ENCODE measurements at regions not wholly inside any gene's neighbourhood (a gene's known extent, or its start where the extent isn't known, plus 50 kb on each side); places are given as distances from the start of the nearest gene placed in this dataset.
"Not testable (repeated sequence)": the region's sequence is repeated elsewhere in the genome, so short reads cannot be mapped to it uniquely, and the experiment has no call there.

DNA sequence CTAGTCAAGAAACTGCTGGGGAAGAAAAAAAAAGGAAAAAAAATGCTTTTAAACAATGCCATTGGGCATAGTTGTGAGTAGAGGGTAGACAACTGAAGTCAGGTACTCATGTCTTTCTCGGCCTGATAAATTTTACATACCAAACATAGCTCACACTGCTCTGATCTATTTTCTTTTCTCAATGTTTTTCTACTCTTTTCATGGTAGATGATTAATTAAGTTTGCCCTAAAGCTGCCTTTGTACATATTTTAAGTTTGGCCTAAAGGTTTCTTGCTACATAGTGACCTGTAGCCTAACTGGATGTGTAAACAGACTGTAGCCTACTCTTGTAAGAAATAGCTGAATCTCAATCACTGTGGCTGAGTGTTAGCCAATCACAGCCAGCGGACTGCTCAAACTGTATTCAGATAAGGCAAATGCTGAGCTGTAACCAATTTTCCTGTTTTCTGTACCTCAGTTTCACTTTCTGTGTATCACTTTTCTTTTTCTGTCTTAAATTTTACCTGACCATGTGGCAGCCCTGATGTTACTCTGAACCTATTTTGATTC is 121.0 kb downstream of the PCDH10 start:
- H3K4me3 ChIP-seq (ENCODE audit: low read depth, low read length), result no peak overlapping the region
- H3K36me3 ChIP-seq (ENCODE audit: control insufficient read depth, insufficient read depth, low read length), result no peaks in the 10 kb centered on the region
- TF ChIP-seq, protein P1, sequence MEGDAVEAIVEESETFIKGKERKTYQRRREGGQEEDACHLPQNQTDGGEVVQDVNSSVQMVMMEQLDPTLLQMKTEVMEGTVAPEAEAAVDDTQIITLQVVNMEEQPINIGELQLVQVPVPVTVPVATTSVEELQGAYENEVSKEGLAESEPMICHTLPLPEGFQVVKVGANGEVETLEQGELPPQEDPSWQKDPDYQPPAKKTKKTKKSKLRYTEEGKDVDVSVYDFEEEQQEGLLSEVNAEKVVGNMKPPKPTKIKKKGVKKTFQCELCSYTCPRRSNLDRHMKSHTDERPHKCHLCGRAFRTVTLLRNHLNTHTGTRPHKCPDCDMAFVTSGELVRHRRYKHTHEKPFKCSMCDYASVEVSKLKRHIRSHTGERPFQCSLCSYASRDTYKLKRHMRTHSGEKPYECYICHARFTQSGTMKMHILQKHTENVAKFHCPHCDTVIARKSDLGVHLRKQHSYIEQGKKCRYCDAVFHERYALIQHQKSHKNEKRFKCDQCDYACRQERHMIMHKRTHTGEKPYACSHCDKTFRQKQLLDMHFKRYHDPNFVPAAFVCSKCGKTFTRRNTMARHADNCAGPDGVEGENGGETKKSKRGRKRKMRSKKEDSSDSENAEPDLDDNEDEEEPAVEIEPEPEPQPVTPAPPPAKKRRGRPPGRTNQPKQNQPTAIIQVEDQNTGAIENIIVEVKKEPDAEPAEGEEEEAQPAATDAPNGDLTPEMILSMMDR (IDR thresholded peaks at IDR 0.05; ENCODE audit: insufficient read depth, low read depth, low read length), result no peak
- ChIA-PET CTCF (no interaction called here), POLR2A (no interaction called here)
- no peaks in the 10 kb centered on the region for H3K27me3 ChIP-seq (ENCODE audit: control insufficient read depth, insufficient read depth, low read length)
- DNase-seq (ENCODE audit: low read depth), result no peak

DNA sequence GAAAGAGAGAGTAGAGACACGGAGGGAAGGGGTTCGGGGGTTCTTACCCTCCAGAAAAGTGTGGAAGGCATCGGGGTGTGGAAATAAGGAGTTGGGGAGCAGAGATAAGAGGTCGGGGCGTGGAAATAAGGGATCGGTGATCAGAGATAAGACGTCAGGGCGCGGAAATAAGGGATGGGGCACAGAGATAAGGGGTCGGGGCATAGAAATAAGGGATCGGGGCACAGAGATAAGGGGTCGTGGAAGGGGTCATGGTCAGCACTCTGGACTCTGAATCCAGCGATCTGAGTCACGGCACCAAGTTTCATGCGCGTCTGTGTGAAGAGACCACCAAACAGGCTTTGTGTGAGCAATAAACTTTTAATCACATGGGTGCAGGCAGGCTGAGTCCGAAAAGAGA is 119.1 kb downstream of the PCDH10 start:
- Histone ChIP-seq H3K4me3 (ENCODE audit: low read depth, low read length) (no peak overlapping the region), H3K27me3 (ENCODE audit: control insufficient read depth, insufficient read depth, low read length) (no peaks in the 10 kb centered on the region), H3K36me3 (ENCODE audit: control insufficient read depth, insufficient read depth, low read length) (no peaks in the 10 kb centered on the region)
- CTCF ChIA-PET, result no interaction called here
- TF ChIP-seq, protein P1 (IDR thresholded peaks at IDR 0.05; ENCODE audit: insufficient read depth, low read depth, low read length), result no peak
- POLR2A ChIA-PET, result no interaction called here
- DNase-seq (ENCODE audit: low read depth), result no peak

DNA sequence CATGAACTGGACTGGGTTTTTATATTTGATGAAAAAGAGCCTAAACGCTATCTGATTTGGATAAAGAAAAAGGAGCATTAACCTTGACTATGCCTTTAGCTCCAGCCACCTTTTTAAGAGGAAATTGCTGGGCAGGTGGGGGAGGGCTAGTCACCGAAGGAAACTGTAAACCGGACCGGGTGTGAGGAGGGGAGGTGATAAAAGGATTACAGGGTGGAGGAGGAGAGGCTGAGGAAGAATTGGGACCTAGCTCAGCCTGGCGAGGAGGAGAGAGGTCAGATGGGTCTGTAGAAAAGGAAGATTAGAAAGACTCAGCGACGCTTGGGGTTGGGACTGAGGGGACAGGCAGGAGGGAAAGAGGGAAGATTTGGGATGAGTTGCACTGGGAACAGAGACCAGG is 118.4 kb downstream of the PCDH10 start:
- H3K27me3 ChIP-seq (ENCODE audit: control insufficient read depth, insufficient read depth, low read length); POLR2A ChIA-PET; H3K36me3 ChIP-seq (ENCODE audit: control insufficient read depth, insufficient read depth, low read length); DNase-seq (ENCODE audit: low read depth); H3K4me3 ChIP-seq (ENCODE audit: low read depth, low read length); CTCF ChIA-PET: not testable (repeated sequence)

DNA sequence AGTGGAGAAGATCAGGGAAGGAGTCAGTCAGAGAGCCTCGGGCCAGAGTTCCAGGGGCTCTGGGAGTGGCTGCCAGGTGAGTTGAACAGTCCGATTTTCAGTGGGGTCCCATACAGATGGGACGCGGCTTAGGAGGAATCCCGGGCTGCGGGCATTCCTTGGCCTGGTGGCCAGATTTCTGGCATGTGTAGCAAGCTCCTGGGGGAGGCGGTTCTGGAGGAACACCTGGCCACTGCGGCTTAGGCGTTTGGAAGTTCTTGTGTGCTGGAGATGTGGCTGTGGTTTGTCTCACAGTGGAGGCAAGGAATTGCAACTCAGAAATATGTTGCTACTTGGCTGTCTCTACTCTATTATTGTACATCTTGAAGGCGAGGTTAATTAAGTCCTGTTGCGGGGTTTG is 117.9 kb downstream of the PCDH10 start:
- POLR2A ChIA-PET, result not testable (repeated sequence)

DNA sequence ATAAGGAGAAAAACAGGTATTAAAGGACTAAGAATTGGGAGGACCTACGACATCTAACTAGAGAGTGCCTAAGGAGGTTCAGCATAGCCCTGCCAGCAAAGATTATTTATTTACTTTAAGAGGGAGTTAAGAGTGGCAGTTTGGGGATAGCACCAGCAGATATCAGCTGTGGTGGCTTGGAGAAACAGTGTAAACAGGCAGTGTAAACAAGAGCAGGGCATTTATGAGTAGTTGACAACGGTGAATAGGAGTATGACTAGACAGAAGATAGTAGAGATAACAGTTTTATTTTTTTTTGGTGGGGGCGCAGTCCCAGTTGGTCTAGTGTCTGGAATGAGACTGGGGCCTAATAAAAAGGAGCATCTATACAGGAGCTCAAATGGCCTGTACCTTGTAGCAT is 115.2 kb downstream of the PCDH10 start:
- CTCF ChIA-PET; DNase-seq (ENCODE audit: low read depth); H3K4me3 ChIP-seq (ENCODE audit: low read depth, low read length); H3K36me3 ChIP-seq (ENCODE audit: control insufficient read depth, insufficient read depth, low read length); POLR2A ChIA-PET; H3K27me3 ChIP-seq (ENCODE audit: control insufficient read depth, insufficient read depth, low read length): not testable (repeated sequence)

More for the DNA sequence above, 117.9 kb downstream of the PCDH10 start:
- H3K4me3 ChIP-seq (ENCODE audit: low read depth, low read length); H3K36me3 ChIP-seq (ENCODE audit: control insufficient read depth, insufficient read depth, low read length); CTCF ChIA-PET; H3K27me3 ChIP-seq (ENCODE audit: control insufficient read depth, insufficient read depth, low read length); DNase-seq (ENCODE audit: low read depth): not testable (repeated sequence)

DNA sequence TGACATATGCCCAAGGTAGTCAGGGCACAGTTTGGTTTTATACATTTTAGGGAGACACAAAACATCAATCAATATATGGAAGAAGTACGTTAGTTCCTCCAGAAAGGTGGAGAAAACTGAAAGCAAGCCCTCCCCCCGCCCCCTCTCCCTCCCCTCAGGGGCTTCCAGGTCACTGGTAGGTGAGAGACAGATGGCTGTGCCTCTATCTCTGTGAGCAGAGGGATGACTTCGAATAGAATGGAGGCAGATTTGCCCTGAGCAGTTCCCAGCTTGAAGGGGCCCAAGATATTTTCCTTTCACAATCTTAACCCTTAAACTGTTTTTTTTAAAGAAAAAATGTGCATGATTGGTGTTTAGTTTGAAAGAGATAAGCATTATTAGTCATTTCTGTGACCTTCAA is 114.0 kb downstream of the PCDH10 start:
- CTCF ChIA-PET, result no interaction called here
- POLR2A ChIA-PET, result no interaction called here
- Histone ChIP-seq H3K36me3 (ENCODE audit: control insufficient read depth, insufficient read depth, low read length) (no peaks in the 10 kb centered on the region), H3K27me3 (ENCODE audit: control insufficient read depth, insufficient read depth, low read length) (no peaks in the 10 kb centered on the region), H3K4me3 (ENCODE audit: low read depth, low read length) (no peak overlapping the region)
- TF ChIP-seq, protein P1 (IDR thresholded peaks at IDR 0.05; ENCODE audit: insufficient read depth, low read depth, low read length), result no peak
- DNase-seq (ENCODE audit: low read depth), result no peak

DNA sequence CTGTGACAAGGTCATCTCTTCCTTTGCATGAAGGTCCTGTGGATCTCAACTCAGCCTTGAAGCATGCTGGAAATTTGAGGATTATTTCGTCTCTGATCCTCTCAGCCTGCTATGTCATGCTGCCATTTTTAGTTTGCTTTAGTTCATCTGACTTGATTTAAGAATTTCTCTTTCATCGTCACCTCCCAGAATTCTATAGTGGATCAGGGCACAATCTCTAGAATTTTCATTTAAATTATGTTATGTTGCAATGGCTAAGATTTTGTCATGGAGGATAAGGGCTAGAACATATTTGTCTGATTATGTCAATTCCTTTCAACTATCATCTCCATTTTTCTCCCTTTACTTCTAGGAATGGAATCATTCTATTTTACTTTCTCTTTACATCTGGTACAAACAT is 98.8 kb downstream of the PCDH10 start:
- Histone ChIP-seq H3K36me3 (ENCODE audit: control insufficient read depth, insufficient read depth, low read length) (no peaks in the 10 kb centered on the region), H3K27me3 (ENCODE audit: control insufficient read depth, insufficient read depth, low read length) (no peaks in the 10 kb centered on the region), H3K4me3 (ENCODE audit: low read depth, low read length) (no peak overlapping the region)
- TF ChIP-seq, protein P1 (IDR thresholded peaks at IDR 0.05; ENCODE audit: insufficient read depth, low read depth, low read length), result no peak
- POLR2A ChIA-PET, result no interaction called here
- CTCF ChIA-PET, result no interaction called here
- DNase-seq (ENCODE audit: low read depth), result no peak
